Panc1 (cell line): ENCODE measurements at regions not wholly inside any gene's neighbourhood (a gene's known extent, or its start where the extent isn't known, plus 50 kb on each side); places are given as distances from the start of the nearest gene placed in this dataset.

Experiments
- CTCF ChIP-seq: fragments of 450-650 bp; IDR thresholded peaks from 2 replicates; pipeline ENCODE4 v1.5.1; 2017; ENCODE audit warnings: mild to moderate bottlenecking
- POLR2AphosphoS5 ChIP-seq: IDR thresholded peaks from 2 replicates; pipeline ENCODE4 v1.6.1; 2012; ENCODE audit warnings: mild to moderate bottlenecking, low read depth, low read length, moderate library complexity
- REST ChIP-seq, 2 experiments: IDR thresholded peaks; 2 replicates each; pipeline ENCODE4 v1.6.1; 2011 to 2012; ENCODE audit warnings: low read depth in 2 of 2, control low read depth in 1 of 2, low read length in 1 of 2, mild to moderate bottlenecking in 1 of 2, moderate library complexity in 1 of 2; ENCODE audit not compliant: insufficient read depth in 1 of 2
- SIN3A ChIP-seq: IDR thresholded peaks from 2 replicates; pipeline ENCODE4 v1.6.1; 2012; ENCODE audit warnings: low read depth, mild to moderate bottlenecking, low read length, moderate library complexity, borderline replicate concordance; ENCODE audit not compliant: insufficient read depth
- TCF7L2 ChIP-seq: IDR thresholded peaks from 2 replicates; pipeline ENCODE4 v1.6.1; 2011; ENCODE audit warnings: mild to moderate bottlenecking, low read depth, low read length, inconsistent platforms

DNA sequence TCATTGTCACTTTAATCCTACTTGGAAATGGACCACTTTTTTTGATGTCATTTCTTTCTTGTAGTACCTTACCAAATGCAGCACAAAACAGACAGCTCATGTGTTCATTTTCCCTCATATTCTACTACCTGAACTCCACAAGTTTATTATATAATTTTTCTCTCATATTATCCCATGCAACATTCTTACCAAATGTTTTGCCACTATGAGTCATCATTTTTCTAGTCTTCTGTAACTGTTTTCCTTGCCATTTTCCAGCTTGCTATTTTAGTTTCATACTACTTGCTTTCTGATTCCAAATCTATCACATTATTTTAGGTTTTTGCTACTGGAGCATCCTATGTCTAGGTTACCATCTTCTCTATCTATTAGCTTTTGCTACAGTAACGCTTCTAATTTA, 332.7 kb downstream of the ZFHX3 start:
- no peak for TF ChIP-seq CTCF
- TF ChIP-seq POLR2AphosphoS5 = no peak
- TF ChIP-seq REST (IDR thresholded peaks at IDR 0.05; ENCODE audit: insufficient read depth in 1 of 2, low read depth in 2 of 2, low read length in 1 of 2) = no peak
- no peak for TF ChIP-seq TCF7L2
- TF ChIP-seq SIN3A = no peak
